ENCODE measurements at regions not wholly inside any gene's neighbourhood (a gene's known extent, or its start where the extent isn't known, plus 50 kb on each side); places are given as distances from the start of the nearest gene placed in this dataset.

GRCh38 chr13:100822871-100823443 is 148.4 kb upstream of the TMTC4 start (continued):
- TF ChIP-seq ZNF398 (CRISPR knock-in tag; IDR thresholded peaks at IDR 0.05) (no peak), PURB (CRISPR knock-in tag; IDR thresholded peaks at IDR 0.05; ENCODE audit: low read depth) (no peak), ZNF592 (IDR thresholded peaks at IDR 0.05) (no peak), ZNF764 (CRISPR knock-in tag; IDR thresholded peaks at IDR 0.05; ENCODE audit: low read depth) (no peak), TAL1 (IDR thresholded peaks at IDR 0.05) (no peak), ZNF431 (CRISPR knock-in tag; IDR thresholded peaks at IDR 0.05) (no peak), DACH1 (IDR thresholded peaks at IDR 0.05; ENCODE audit: partially characterized antibody) (no peak)
